CD4-positive, alpha-beta T cell (primary cell): ENCODE measurements at regions not wholly inside any gene's neighbourhood (a gene's known extent, or its start where the extent isn't known, plus 50 kb on each side); places are given as distances from the start of the nearest gene placed in this dataset.

Experiments
- ATAC-seq: fragments of 200-7000 bp; cut with Tn5 transposase; one replicate; pipeline ENCODE4 v1.10.0; 2022; ENCODE audit warnings: mild to moderate bottlenecking; ENCODE audit not compliant: poor library complexity
- CTCF ChIA-PET: fragments of 350-600 bp; sonication (Branson Sonifier 250); formaldehyde crosslinking; loops from one replicate; lab custom pipeline; 2021; ENCODE audit warnings: antibody characterized with exemption, inconsistent platforms; lab: Charles Lee
- POLR2A ChIA-PET: fragments of 350-600 bp; sonication (Branson Sonifier 250); formaldehyde crosslinking; loops from one replicate; lab custom pipeline; 2021; ENCODE audit warnings: antibody characterized with exemption, inconsistent platforms; lab: Charles Lee
- DNase-seq, 14 experiments: peaks; one replicate each; pipeline ENCODE4 v3.0.0-alpha.2; 2013 to 2020; ENCODE audit warnings: mixed read lengths in 2 of 14
- H3K27ac ChIP-seq, 2 donors: one replicate each; pipeline versions ENCODE4 v1.5.1 to v1.7.0; 2013; ENCODE audit warnings: low read length in 2 of 2, low read depth in 1 of 2, mild to moderate bottlenecking in 1 of 2
- H3K27me3 ChIP-seq, 2 experiments: 1 replicate in 1 of 2; 2 replicates in 1 of 2; pipeline versions ENCODE4 v1.6.1 to v1.7.0; 2013; ENCODE audit warnings: low read length in 2 of 2, control low read depth in 1 of 2, mild to moderate bottlenecking in 1 of 2, moderate library complexity in 1 of 2; ENCODE audit not compliant: insufficient read depth in 2 of 2, control insufficient read depth in 1 of 2
- H3K36me3 ChIP-seq: one replicate; pipeline ENCODE4 v1.6.1; 2013; ENCODE audit warnings: low read length, control low read depth; ENCODE audit not compliant: insufficient read depth
- H3K4me1 ChIP-seq: one replicate; pipeline ENCODE4 v1.6.1; 2013; ENCODE audit warnings: low read length, control low read depth; ENCODE audit not compliant: insufficient read depth
- H3K4me3 ChIP-seq: one replicate; pipeline ENCODE4 v1.5.1; 2013; ENCODE audit warnings: mild to moderate bottlenecking, low read length, moderate library complexity
- H3K9me3 ChIP-seq, 2 experiments: 1 replicate in 1 of 2; 2 replicates in 1 of 2; pipeline versions ENCODE4 v1.6.1 to v1.7.0; 2013; ENCODE audit warnings: low read length in 2 of 2, mild to moderate bottlenecking in 2 of 2, control low read depth in 1 of 2, moderate library complexity in 1 of 2; ENCODE audit not compliant: control insufficient read depth in 1 of 2, insufficient read depth in 1 of 2
- H3K27ac Mint-ChIP-seq: one replicate; pipeline ENCODE4 v1.8.0; 2020; ENCODE audit warnings: mixed read lengths
- H3K27me3 Mint-ChIP-seq: one replicate; pipeline ENCODE4 v1.8.0; 2021; ENCODE audit warnings: mixed read lengths
- H3K36me3 Mint-ChIP-seq: one replicate; pipeline ENCODE4 v1.8.0; 2021; ENCODE audit warnings: low read depth, mixed read lengths
- H3K4me1 Mint-ChIP-seq: one replicate; pipeline ENCODE4 v1.8.0; 2021; ENCODE audit warnings: low read depth, mixed read lengths
- H3K4me3 Mint-ChIP-seq: one replicate; pipeline ENCODE4 v1.8.0; 2020; ENCODE audit warnings: mild to moderate bottlenecking, mixed read lengths
- H3K9me3 Mint-ChIP-seq: one replicate; pipeline ENCODE4 v1.8.0; 2020; ENCODE audit warnings: mixed read lengths
- CTCF ChIP-seq: fragments of 200-600 bp; IDR thresholded peaks from one replicate; pipeline ENCODE4 v1.8.0; 2022; ENCODE audit warnings: antibody characterized with exemption, mild to moderate bottlenecking
- intact Hi-C, 2 experiments: fragments of 100-400 bp; cut with DNase I in 1 of 2; cut with micrococcal nuclease in 1 of 2; formaldehyde crosslinking; loops; one replicate each; pipeline versions ENCODE4 v1.15.1 to v1.9.0; 2023 to 2025; cut with DNase I, micrococcal nuclease

- Histone ChIP-seq H3K9me3 (peaks cover 0 to 3% of the 10 kb centered on the region in 2 experiments), H3K4me3 (no peak overlapping the region), H3K27ac (no peak overlapping the region), H3K36me3 (no peaks in the 10 kb centered on the region), H3K4me1 (no peaks in the 10 kb centered on the region), H3K27me3 (no peaks in the 10 kb centered on the region)
- Mint-ChIP-seq H3K36me3 (no peaks in the 10 kb centered on the region), H3K27me3 (no peaks in the 10 kb centered on the region), H3K4me1 (no peaks in the 10 kb centered on the region), H3K27ac (no peak overlapping the region), H3K4me3 (no peak overlapping the region), H3K9me3 (no peaks in the 10 kb centered on the region)
- ChIA-PET CTCF (no interaction called here), POLR2A (no interaction called here)
- intact Hi-C loops, result no loop called here
- no peak for ATAC-seq
- TF ChIP-seq CTCF, result no peak
- no peak for DNase-seq
These were observed 113.7 kb upstream of the SLITRK1 start for GRCh38 chr13:83995930-83996329.

GRCh38 chr13:83992566-83993358 lies 110.5 kb upstream of the SLITRK1 start:
- POLR2A ChIA-PET, result no interaction called here
- H3K9me3 Mint-ChIP-seq, result no peaks in the 10 kb centered on the region
- no peaks in the 10 kb centered on the region for H3K36me3 ChIP-seq
- peaks cover 0 to 3% of the 10 kb centered on the region in 2 experiments for H3K9me3 ChIP-seq
- H3K27ac Mint-ChIP-seq, result no peak overlapping the region
- H3K4me3 ChIP-seq, result no peak overlapping the region
- intact Hi-C loops, result no loop called here
- H3K27me3 ChIP-seq, result no peaks in the 10 kb centered on the region
- ATAC-seq (no peak), DNase-seq (no peak)
- H3K4me1 ChIP-seq, result no peaks in the 10 kb centered on the region
- no peaks in the 10 kb centered on the region for H3K36me3 Mint-ChIP-seq
- no peak overlapping the region for H3K4me3 Mint-ChIP-seq
- H3K4me1 Mint-ChIP-seq, result no peaks in the 10 kb centered on the region
- TF ChIP-seq CTCF, result no peak
- H3K27me3 Mint-ChIP-seq, result no peaks in the 10 kb centered on the region
- no peak overlapping the region for H3K27ac ChIP-seq
- CTCF ChIA-PET, result no interaction called here

- DNase-seq (no peak), ATAC-seq (no peak)
- Mint-ChIP-seq H3K27ac (no peak overlapping the region), H3K4me1 (no peaks in the 10 kb centered on the region), H3K9me3 (no peaks in the 10 kb centered on the region), H3K36me3 (no peaks in the 10 kb centered on the region), H3K4me3 (no peak overlapping the region), H3K27me3 (no peaks in the 10 kb centered on the region)
- intact Hi-C loops, result no loop called here
- ChIA-PET CTCF (no interaction called here), POLR2A (no interaction called here)
- Histone ChIP-seq H3K27me3 (no peaks in the 10 kb centered on the region), H3K4me1 (no peaks in the 10 kb centered on the region), H3K9me3 (peaks cover 0 to 4% of the 10 kb centered on the region in 2 experiments), H3K4me3 (no peak overlapping the region), H3K27ac (no peak overlapping the region), H3K36me3 (no peaks in the 10 kb centered on the region)
- TF ChIP-seq CTCF, result no peak
These were observed 105.1 kb upstream of the SLITRK1 start for GRCh38 chr13:83987394-83987793.
